GM18951 (cell line): ENCODE measurements at regions not wholly inside any gene's neighbourhood (a gene's known extent, or its start where the extent isn't known, plus 50 kb on each side); places are given as distances from the start of the nearest gene placed in this dataset.

Source experiments
- POLR2A ChIP-seq: IDR thresholded peaks from 4 replicates; pipeline ENCODE4 v1.6.1; 2011; ENCODE audit warnings: mild to moderate bottlenecking; ENCODE audit not compliant: insufficient read length, insufficient read depth; ENCODE audit errors: extremely low read depth
- in situ Hi-C: fragments of 300-500 bp; cut with MboI; formaldehyde crosslinking; loops from one replicate; pipeline ENCODE4 v1.12.0; 2022; ENCODE audit warnings: low sequenced_read_pairs, mixed read lengths, inconsistent platforms; ENCODE audit not compliant: unreplicated experiment

DNA sequence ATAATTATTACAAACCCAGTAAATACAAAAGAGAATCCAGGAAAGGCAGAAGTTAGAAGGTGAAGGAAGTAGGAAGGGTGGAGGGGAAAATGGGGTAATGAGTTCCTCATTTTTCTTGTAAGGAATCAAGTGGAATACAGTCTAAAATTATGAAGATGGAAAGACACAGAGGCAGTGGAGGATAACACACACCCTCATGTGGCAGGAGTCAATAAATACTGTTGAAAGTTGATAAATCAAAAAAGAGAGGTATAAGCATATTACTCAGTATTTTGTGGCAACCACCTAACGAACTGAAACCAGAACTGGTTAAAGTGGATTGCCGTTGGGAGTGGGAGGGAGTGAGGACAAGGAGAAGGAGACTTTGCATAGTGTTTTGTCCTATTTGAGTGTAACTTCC, 78.6 kb upstream of the SLC44A3 start:
- in situ Hi-C loops: no loop called here
- TF ChIP-seq POLR2A: no peak

DNA sequence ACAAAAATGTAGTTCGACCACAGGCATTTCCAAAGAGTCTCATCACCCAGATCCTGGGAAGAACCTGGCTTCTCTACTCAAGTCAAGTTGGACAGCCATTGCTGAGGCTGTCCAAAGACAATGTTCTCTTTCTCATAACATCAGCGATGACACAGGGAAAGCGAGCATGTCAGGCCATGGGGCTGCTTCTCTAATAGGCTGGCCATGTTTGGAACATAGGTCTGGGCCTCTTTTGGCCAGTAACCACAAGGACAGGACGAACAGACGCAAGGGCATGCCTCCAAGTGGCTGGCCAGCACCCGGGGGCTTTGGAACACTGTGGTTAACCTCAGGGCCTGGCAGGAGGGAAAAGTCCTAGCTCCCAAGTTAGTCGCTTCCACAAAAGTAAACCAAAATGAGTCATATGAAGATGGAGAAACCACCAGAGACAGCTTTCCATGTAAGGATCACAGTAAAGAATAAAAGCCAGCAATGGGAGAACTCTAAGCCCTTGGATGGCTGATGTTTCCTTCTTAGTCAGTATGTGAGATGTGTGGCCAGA, 80.6 kb upstream of the SLC44A3 start:
- no peak for TF ChIP-seq POLR2A

DNA sequence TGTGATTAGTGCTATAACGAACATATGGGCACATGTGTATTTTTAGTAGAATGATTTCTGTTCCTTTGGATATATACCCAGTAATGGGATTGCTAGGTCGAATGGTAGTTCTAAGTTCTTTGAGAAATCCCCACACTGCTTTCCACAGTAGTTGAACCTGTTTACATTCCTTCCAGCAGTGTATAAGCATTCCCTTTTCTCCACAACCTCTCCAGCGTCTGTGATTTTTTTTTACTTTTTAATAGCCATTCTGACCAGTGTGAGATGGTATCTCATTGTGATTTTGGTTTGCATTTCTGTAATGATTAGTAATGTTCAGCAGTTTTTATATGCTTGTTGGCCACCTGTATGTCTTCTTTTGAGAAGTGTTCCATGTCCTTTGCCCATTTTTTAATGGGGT, 81.8 kb upstream of the SLC44A3 start:
- TF ChIP-seq POLR2A: no peak
- in situ Hi-C loops: no loop called here

More for the DNA sequence above, 80.6 kb upstream of the SLC44A3 start:
- in situ Hi-C loops: no loop called here

DNA sequence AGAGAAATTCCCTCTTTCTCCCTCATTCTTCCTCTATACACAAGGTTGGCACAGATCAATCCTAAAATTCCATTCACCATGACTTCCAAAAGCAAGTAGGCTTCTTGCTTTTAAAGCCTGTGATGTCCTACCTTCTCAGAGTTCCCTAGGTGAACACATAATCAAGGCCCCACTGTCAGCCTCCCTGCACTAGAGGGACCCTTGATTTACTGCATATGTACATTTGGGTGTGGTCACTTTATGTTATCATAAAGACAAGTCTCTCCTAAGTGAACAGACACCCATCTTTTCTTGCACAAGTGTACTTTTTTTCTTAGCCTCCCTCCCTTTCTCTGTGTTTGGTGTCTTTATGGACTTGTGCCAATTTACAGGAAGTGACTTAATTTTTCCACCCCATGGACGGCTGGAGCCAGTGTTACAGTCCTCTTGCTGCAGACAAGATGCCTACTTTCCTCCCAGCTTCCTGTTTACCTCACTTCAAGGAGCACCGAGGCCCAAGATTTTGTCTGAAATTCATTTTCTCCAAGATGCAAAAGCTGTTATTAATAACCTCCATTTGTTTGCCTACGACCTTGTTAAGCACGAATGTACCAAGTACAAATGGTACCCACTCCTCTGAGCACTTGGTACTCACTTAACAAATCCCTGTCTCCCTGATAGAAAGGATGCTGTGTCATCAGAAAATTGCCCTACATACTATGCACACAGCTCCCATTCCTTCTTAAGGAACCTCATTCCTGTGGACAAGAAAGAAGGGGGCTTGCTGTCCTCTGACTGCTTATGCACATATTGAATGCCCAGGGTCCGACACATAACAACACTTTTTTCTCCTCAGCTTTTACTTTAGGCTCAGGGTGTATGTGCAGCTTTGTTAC, 82.8 kb upstream of the SLC44A3 start:
- TF ChIP-seq POLR2A: no peak
- in situ Hi-C loops: no loop called here

DNA sequence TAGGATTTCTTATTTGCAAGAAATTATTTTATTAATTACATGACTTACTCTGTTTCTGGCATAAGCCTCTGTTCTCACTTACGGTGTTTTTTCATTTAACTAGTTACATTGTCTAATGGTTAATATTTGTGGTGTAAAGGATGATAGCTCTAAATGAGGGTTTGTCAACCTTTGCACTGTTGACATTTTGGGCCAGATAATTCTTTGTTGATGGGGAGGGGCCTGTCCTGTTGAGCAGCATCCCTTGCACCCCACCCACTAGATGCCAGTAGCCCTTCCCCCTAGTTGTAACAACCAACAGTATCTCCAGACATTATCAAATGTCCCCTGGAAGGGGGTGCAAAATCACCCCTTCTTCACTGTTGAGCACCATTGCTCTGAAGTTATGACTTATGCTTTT, 83.6 kb upstream of the SLC44A3 start:
- no peak for TF ChIP-seq POLR2A
- in situ Hi-C loops: no loop called here

DNA sequence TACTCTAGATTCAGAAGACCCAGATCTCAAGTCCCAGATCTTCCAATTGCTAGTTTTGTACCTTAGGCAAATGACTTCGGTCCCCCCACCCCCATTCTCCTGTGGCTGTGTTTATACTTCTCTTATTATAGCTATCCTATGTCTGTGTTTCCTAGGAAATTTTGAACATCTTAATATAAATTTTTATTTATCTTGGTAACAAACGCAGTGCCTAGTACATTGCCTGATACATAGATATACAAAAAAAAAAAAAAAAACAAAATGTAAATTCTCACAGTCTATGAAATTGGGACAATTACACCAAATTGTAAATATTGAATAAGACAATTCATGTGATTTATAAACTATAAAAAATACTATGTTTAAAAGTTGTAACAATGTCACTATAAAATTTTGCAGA, 84.1 kb upstream of the SLC44A3 start:
- no peak for TF ChIP-seq POLR2A

DNA sequence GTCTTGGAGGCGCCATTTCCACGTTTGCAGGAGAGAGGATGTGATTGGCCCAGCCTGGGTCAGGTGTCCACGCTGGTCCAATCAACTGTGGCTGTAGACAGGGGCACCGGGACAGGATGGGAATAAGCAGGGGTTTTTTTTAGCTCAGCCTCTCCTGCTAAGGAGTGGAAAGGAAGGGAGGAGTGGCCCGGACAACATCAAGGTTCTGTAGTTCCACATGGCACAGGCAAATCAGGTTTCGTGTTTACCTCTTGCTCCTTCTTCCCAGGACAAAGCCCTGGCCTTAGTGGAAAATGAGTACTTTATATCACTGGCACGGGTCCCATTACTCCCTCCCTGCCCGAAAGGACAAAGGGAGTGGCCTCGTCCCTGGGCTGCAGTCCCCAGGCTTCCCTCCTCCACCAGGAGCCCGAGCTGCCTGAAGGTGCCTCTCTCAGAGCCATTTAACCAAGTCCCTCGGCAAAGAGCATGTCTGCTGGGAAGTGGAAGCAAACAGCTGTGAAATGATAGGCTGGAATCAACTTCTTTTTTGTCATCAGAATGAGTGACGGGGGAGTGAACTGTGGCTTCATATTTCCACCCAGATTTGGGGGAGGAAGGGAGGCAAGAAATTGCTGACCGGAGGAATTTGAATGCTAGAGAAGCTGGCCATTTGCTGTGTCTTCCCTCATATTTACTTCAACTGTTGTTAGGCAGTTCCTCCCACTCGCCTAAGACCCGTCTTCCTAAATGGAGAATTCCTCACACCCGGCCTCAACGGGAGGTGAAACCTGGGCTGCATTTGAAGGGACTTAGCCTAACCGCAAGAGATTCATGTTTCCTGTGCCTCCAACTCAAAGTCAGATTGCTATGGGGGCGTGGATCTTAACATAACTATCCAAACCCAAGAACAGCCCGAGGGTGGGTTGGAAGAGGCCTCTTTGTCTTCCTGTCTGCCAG, 84.9 kb upstream of the SLC44A3 start:
- in situ Hi-C loops: no loop called here

More for the DNA sequence above, 84.1 kb upstream of the SLC44A3 start:
- in situ Hi-C loops: no loop called here

DNA sequence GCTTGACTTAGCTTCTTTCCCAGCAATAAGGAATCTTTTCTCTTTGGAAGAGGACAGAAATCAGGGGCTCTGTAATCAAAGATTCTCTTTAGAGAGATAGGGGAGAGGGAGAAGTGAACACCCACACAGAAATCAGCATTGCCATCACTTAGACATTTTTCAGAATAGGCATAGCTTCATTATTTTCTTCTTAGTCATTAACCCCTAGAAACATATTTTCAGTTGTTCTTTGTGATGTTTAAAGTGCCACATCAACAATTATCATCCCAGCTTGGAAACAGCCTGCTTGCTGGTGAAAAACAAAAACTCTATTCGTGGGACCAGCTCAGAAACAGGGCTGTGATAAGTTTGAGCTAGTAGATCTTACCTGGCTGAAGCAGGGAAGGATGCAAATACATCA, 88.3 kb upstream of the SLC44A3 start:
- no peak for TF ChIP-seq POLR2A
- in situ Hi-C loops: no loop called here

More for the DNA sequence above, 84.9 kb upstream of the SLC44A3 start:
- no peak for TF ChIP-seq POLR2A

DNA sequence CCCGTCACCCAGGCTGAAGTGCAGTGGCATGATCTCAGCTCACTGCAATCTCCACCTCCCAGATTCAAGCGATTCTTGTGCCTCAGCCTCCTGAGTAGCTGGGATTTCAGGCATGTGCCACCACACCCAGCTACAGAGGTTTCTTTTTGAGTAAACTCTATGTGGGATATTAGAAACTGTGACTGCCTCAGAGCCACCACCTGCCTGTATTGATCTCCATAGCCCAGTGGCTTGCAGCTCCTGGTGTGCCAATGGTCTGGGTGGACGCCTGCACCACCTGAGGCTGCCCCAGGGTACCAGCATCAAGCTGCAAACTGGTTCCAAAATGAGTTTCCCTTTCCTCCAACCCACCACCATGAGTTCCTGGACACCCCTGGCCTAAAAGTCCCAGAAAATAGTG, 89.7 kb upstream of the SLC44A3 start:
- TF ChIP-seq POLR2A: no peak
- in situ Hi-C loops: no loop called here

DNA sequence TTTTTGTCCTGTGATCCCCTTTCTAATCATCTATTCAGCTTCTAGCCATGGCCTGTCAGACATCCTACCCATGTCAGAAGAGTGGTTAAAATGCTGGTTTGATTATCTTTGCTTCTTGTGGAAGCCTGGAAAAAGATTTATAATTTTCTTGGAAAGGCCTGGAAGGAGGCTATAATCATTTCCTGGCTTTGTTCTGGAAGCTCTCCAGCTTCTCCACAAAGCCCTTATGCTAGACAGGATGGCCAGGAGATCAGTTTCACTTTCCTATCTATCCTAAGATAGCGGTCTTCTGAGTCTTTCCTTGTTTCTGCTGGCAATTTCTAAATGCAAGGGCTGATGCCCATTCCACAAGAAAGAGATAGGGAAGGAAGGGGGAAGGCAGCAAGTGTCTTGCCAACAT, 90.9 kb upstream of the SLC44A3 start:
- no peak for TF ChIP-seq POLR2A
- in situ Hi-C loops: no loop called here

DNA sequence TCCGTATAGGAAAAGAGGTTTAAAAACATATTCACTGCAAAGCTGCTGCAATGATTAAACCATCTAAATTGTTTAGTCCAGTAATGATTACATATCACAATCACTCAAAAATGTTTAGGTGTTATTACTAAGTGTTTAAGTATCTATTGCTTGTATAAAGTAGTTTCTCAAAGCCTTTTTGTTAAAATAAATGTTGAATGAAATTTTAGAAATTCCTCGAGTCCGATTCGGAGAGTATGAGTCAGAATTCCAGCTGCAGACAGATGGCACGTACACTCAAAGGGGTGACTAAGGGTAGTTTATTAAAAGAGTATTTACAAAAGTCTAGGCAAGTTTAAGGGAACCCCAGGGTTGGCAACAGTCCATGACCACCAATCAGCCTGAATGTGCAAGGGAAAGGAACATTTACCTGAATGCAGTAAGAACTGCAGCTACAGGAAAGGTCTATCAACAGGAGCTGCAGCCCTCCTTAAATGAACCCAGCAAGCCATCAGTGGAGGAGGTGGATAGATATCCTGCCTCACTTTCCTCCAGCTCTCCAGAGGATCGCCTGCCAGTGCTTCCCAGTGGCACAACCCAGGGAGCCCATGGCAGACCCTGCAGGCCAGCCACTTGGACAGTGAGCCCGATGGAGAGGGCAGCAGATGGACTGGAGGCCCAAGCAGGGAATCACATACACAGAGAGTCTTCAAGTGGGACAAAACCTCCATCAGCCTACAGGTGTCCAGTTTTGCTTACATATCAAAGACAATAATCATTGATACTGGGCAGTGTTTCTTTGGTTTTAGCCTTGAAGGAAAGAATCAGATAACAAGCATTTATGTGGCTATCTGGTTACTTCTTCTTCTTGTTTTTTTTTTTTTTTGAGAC, 92.1 kb upstream of the SLC44A3 start:
- in situ Hi-C loops: no loop called here
- no peak for TF ChIP-seq POLR2A

DNA sequence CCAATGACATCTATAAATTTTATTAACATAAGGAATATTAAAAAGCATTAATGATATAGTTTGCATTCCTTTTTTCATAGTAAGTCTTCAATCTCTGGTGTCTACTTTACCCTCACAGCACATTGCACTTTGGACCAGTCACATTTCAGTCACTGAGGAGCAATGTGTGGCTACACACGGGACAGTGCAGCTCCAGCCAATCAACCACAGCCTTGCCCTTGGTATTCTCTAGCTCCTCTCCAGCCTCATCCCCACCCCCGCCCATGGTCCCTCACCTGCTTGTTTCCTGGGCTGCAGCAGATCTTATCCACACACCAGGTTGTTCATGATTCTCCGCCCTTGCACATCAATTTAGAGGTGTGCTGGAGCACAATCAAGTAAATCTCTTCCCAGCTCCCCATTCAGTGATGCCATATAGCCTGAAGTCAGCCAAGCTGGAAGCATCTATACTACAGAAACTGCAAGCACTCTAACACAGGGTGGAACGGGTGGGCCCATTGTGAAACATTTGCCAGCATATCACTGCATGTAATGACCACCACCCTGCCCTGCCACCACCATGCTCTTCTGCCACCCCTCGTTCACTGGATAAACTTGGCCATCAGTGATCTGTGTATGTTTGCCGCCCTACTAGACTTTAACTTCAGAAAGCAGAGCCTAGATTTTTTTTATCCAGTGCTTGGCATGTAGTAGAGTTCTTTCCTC, 93.0 kb upstream of the SLC44A3 start:
- no peak for TF ChIP-seq POLR2A
- in situ Hi-C loops: no loop called here
